GM12878 (cell line): ENCODE measurements at regions not wholly inside any gene's neighbourhood (a gene's known extent, or its start where the extent isn't known, plus 50 kb on each side); places are given as distances from the start of the nearest gene placed in this dataset.

Source experiments
- ATAC-seq: fragments of 200-7000 bp; cut with Tn5 transposase; 3 replicates; pipeline ENCODE4 v1.9.1; 2020; ENCODE audit warnings: mild to moderate bottlenecking, moderate library complexity
- BruUV-seq: library from RNA; stranded (reverse); fragments of 400-500 nt; replicated peaks from 2 replicates; lab custom pipeline; 2021; lab: Mats Ljungman, UMichigan
- CTCF ChIA-PET: fragments of 300-600 bp; sonication (Branson Sonifier 250); formaldehyde crosslinking; extraction: SDS; loops from one replicate; lab custom pipeline; 2021; ENCODE audit warnings: inconsistent platforms; lab: Yijun Ruan, JAX
- POLR2A ChIA-PET: fragments of 350-600 bp; formaldehyde crosslinking; extraction: SDS; loops from one replicate; lab custom pipeline; 2021; ENCODE audit warnings: inconsistent platforms; lab: Charles Lee
- RAD21 ChIA-PET: fragments of 300-600 bp; sonication (Branson Sonifier 250); formaldehyde crosslinking; loops from one replicate; lab custom pipeline; 2023; ENCODE audit warnings: antibody characterized with exemption; ENCODE audit not compliant: unreplicated experiment; lab: Charles Lee
- SMC1A ChIA-PET: fragments of 300-600 bp; sonication (Branson Sonifier 250); formaldehyde crosslinking; loops from one replicate; lab custom pipeline; 2023; ENCODE audit not compliant: unreplicated experiment, uncharacterized antibody; lab: Charles Lee
- DNase-seq: peaks from one replicate; pipeline ENCODE4 v3.0.0-alpha.2; 2011; ENCODE audit warnings: low read depth, low spot score
- FAIRE-seq: peaks from 3 replicates; lab custom pipeline; 2011; peaks lifted over from hg19 to GRCh38; lab: Jason Lieb, UNC
- H2AFZ ChIP-seq: 2 replicates; pipeline ENCODE4 v1.6.0; 2011; ENCODE audit warnings: low read depth, low read length, control low read depth; ENCODE audit not compliant: control insufficient read depth
- H3K27ac ChIP-seq: 2 replicates; pipeline ENCODE4 v1.5.1; 2011; ENCODE audit warnings: control low read depth; ENCODE audit not compliant: control insufficient read depth, insufficient read depth
- H3K27me3 ChIP-seq, 2 experiments: replicated peaks in 1 of 2; 2 replicates each; pipeline versions ENCODE4 v1.6.0 to v1.6.1; 2011; ENCODE audit warnings: low read length in 1 of 2; ENCODE audit not compliant: control insufficient read depth in 2 of 2, insufficient read depth in 2 of 2
- H3K36me3 ChIP-seq, 2 experiments: 2 replicates each; pipeline ENCODE4 v1.5.1; 2011; ENCODE audit warnings: low read length in 1 of 2; ENCODE audit not compliant: control insufficient read depth in 2 of 2, insufficient read depth in 2 of 2
- H3K4me1 ChIP-seq: 2 replicates; pipeline ENCODE4 v1.6.1; 2011; ENCODE audit warnings: mild to moderate bottlenecking, low read length, moderate library complexity, mixed read lengths; ENCODE audit not compliant: control insufficient read depth, insufficient read depth
- H3K4me2 ChIP-seq: 2 replicates; pipeline ENCODE4 v1.6.0; 2011; ENCODE audit warnings: control low read depth; ENCODE audit not compliant: control insufficient read depth, insufficient read depth
- H3K4me3 ChIP-seq: fragments of 200-600 bp; sonication (generic); 2 replicates; pipeline ENCODE4 v1.5.1; 2016
- H3K79me2 ChIP-seq: 2 replicates; pipeline ENCODE4 v1.6.0; 2011; ENCODE audit warnings: low read length; ENCODE audit not compliant: control insufficient read depth, insufficient read depth
- H3K9ac ChIP-seq: 2 replicates; pipeline ENCODE4 v1.8.0; 2011; ENCODE audit warnings: low read length, control low read depth, mixed read lengths; ENCODE audit not compliant: control insufficient read depth, insufficient read depth
- H3K9me3 ChIP-seq: replicated peaks from 3 replicates; pipeline ENCODE4 v1.5.1; 2011; ENCODE audit warnings: mild to moderate bottlenecking, low read length; ENCODE audit not compliant: control insufficient read depth, insufficient read depth
- H4K20me1 ChIP-seq: 2 replicates; pipeline ENCODE4 v1.6.0; 2011; ENCODE audit not compliant: control insufficient read depth, insufficient read depth
- BACH1 ChIP-seq: fragments of 450-650 bp; IDR thresholded peaks from 2 replicates; pipeline ENCODE4 v1.6.1; 2017; ENCODE audit warnings: mild to moderate bottlenecking, borderline replicate concordance
- GABPA ChIP-seq: IDR thresholded peaks from 2 replicates; pipeline ENCODE4 v1.6.1; 2014; ENCODE audit warnings: antibody characterized with exemption, low read depth, mild to moderate bottlenecking, inconsistent platforms
- MEF2B ChIP-seq: fragments of 450-650 bp; IDR thresholded peaks from 2 replicates; pipeline ENCODE4 v1.6.1; 2018; ENCODE audit warnings: mild to moderate bottlenecking, moderate library complexity; ENCODE audit not compliant: partially characterized antibody, poor library complexity, severe bottlenecking
- NFYB ChIP-seq: IDR thresholded peaks from 2 replicates; pipeline ENCODE4 v1.6.1; 2011; ENCODE audit warnings: low read depth, mild to moderate bottlenecking, low read length, improper control_type of control experiment, moderate library complexity; ENCODE audit not compliant: insufficient read depth
- YY1 ChIP-seq: IDR thresholded peaks from 2 replicates; pipeline ENCODE4 v1.6.1; 2011; ENCODE audit warnings: low read depth, mild to moderate bottlenecking, low read length
- ZBTB11 ChIP-seq: fragments of 450-650 bp; formaldehyde crosslinking; IDR thresholded peaks from 2 replicates; pipeline ENCODE4 v1.5.0; 2022; ENCODE audit warnings: mild to moderate bottlenecking, missing genetic modification characterization
- WGBS: methylation state at CpG from one replicate; pipeline ENCODE4 v1.1.6; 2016; ENCODE audit warnings: low lambda C conversion rate; ENCODE audit not compliant: insufficient replicate concordance, insufficient coverage; ENCODE audit errors: missing lambda C conversion rate; 5-methylcytosine and 5-hydroxymethylcytosine counted together
- in situ Hi-C: fragments of 300-500 bp; cut with MboI; formaldehyde crosslinking; loops from 9 replicates; pipeline ENCODE4 v1.14.3; 2018; ENCODE audit warnings: mixed read lengths
- intact Hi-C: fragments of 100-400 bp; cut with micrococcal nuclease; formaldehyde crosslinking; loops from one replicate; pipeline ENCODE4 v1.14.2; 2022; ENCODE audit not compliant: unreplicated experiment
- TF ChIP-seq, protein P1 (sequence below): fragments of 450-650 bp; IDR thresholded peaks from 2 replicates; pipeline ENCODE4 v1.6.1; 2016; ENCODE audit warnings: mild to moderate bottlenecking, moderate library complexity, borderline replicate concordance
- TF ChIP-seq, protein P2 (sequence below): fragments of 450-650 bp; conservative IDR thresholded peaks from 2 replicates; pipeline ENCODE4 v1.6.1; 2017; ENCODE audit warnings: mild to moderate bottlenecking, moderate library complexity

- Histone ChIP-seq H3K27ac (no peak overlapping the region), H3K4me1 (no peaks in the 10 kb centered on the region), H3K79me2 (no peaks in the 10 kb centered on the region), H3K9me3 (no peaks in the 10 kb centered on the region), H3K27me3 (no peaks in the 10 kb centered on the region; a peak in 1 of 4 replicates), H3K4me2 (no peak overlapping the region), H3K36me3 (no peaks in the 10 kb centered on the region), H3K9ac (no peak overlapping the region), H3K4me3 (no peak overlapping the region), H4K20me1 (no peaks in the 10 kb centered on the region), H2AFZ (no peak overlapping the region)
- ChIA-PET POLR2A (no interaction called here), CTCF (no interaction called here), RAD21 (no interaction called here), SMC1A (no interaction called here)
- in situ Hi-C loops: no loop called here
- 23% methylated on average over 2 of the region's 2 CpGs for WGBS
- intact Hi-C loops: no loop called here
- DNase-seq: no peak
- no peak for FAIRE-seq
- TF ChIP-seq, protein P1, sequence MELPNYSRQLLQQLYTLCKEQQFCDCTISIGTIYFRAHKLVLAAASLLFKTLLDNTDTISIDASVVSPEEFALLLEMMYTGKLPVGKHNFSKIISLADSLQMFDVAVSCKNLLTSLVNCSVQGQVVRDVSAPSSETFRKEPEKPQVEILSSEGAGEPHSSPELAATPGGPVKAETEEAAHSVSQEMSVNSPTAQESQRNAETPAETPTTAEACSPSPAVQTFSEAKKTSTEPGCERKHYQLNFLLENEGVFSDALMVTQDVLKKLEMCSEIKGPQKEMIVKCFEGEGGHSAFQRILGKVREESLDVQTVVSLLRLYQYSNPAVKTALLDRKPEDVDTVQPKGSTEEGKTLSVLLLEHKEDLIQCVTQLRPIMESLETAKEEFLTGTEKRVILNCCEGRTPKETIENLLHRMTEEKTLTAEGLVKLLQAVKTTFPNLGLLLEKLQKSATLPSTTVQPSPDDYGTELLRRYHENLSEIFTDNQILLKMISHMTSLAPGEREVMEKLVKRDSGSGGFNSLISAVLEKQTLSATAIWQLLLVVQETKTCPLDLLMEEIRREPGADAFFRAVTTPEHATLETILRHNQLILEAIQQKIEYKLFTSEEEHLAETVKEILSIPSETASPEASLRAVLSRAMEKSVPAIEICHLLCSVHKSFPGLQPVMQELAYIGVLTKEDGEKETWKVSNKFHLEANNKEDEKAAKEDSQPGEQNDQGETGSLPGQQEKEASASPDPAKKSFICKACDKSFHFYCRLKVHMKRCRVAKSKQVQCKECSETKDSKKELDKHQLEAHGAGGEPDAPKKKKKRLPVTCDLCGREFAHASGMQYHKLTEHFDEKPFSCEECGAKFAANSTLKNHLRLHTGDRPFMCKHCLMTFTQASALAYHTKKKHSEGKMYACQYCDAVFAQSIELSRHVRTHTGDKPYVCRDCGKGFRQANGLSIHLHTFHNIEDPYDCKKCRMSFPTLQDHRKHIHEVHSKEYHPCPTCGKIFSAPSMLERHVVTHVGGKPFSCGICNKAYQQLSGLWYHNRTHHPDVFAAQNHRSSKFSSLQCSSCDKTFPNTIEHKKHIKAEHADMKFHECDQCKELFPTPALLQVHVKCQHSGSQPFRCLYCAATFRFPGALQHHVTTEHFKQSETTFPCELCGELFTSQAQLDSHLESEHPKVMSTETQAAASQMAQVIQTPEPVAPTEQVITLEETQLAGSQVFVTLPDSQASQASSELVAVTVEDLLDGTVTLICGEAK: peak; percentile 15; the same call in 1 of the 2 replicates
- no peak for TF ChIP-seq GABPA
- BruUV-seq: no TSS peak
- no peak for ATAC-seq
Observed at GRCh38 chr4:55272102-55272501, 73.9 kb upstream of the SRD5A3 start.

DNA sequence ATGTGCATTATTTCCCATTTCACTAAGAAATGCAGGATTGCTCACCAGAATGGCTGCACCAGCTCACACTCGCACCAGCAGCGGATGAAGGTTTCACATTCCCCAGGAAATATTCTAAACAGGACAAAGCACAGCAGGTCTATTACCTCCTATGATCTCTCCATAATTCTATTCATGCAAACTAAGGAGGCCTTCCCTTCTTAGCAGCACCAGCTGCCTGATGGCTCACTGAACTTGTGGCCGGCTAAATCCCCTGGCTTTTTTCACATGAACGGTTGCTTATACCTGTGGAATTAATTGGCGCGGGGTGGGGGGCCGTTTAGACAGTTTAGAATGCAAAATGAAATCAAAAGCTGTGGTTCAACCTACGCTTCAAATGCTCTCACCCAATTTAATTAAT lies 73.5 kb upstream of the SRD5A3 start:
- Histone ChIP-seq H3K27ac (no peak overlapping the region), H3K27me3 (no peaks in the 10 kb centered on the region; a peak in 1 of 4 replicates), H2AFZ (no peak overlapping the region), H3K4me3 (no peak overlapping the region), H3K4me1 (no peaks in the 10 kb centered on the region), H3K36me3 (no peaks in the 10 kb centered on the region), H3K9ac (no peak overlapping the region), H3K9me3 (no peaks in the 10 kb centered on the region), H3K4me2 (no peak overlapping the region), H3K79me2 (no peaks in the 10 kb centered on the region), H4K20me1 (no peaks in the 10 kb centered on the region)
- ChIA-PET POLR2A (no interaction called here), RAD21 (no interaction called here), SMC1A (no interaction called here), CTCF (no interaction called here)
- FAIRE-seq (no peak), DNase-seq (no peak), ATAC-seq (no peak)
- 31% methylated on average over 8 of the region's 8 CpGs for WGBS
- intact Hi-C loops (no loop called here), in situ Hi-C loops (no loop called here)
- no TSS peak for BruUV-seq
- no peak for TF ChIP-seq YY1
- TF ChIP-seq, protein P2, sequence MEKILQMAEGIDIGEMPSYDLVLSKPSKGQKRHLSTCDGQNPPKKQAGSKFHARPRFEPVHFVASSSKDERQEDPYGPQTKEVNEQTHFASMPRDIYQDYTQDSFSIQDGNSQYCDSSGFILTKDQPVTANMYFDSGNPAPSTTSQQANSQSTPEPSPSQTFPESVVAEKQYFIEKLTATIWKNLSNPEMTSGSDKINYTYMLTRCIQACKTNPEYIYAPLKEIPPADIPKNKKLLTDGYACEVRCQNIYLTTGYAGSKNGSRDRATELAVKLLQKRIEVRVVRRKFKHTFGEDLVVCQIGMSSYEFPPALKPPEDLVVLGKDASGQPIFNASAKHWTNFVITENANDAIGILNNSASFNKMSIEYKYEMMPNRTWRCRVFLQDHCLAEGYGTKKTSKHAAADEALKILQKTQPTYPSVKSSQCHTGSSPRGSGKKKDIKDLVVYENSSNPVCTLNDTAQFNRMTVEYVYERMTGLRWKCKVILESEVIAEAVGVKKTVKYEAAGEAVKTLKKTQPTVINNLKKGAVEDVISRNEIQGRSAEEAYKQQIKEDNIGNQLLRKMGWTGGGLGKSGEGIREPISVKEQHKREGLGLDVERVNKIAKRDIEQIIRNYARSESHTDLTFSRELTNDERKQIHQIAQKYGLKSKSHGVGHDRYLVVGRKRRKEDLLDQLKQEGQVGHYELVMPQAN: no peak
- no peak for TF ChIP-seq ZBTB11
- no peak for TF ChIP-seq MEF2B
- TF ChIP-seq NFYB: no peak
- no peak for TF ChIP-seq BACH1
